T-helper 2 cell treated with Interferon-gamma antibody and Interleukin-4, amounts not matched to agents 100 ng/mL and 5 ng/mL, for 36 hours (primary cell): ENCODE measurements at regions not wholly inside any gene's neighbourhood (a gene's known extent, or its start where the extent isn't known, plus 50 kb on each side); places are given as distances from the start of the nearest gene placed in this dataset.
"Not testable (repeated sequence)": the region's sequence is repeated elsewhere in the genome, so short reads cannot be mapped to it uniquely, and the experiment has no call there.

Experiments
- intact Hi-C: fragments of 100-400 bp; cut with micrococcal nuclease; formaldehyde crosslinking; loops from one replicate; pipeline ENCODE4 v1.15.1; 2023

GRCh38 chr9:103068753-103069152 is 73.6 kb downstream of the CYLC2 start:
- intact Hi-C loops: no loop called here

DNA sequence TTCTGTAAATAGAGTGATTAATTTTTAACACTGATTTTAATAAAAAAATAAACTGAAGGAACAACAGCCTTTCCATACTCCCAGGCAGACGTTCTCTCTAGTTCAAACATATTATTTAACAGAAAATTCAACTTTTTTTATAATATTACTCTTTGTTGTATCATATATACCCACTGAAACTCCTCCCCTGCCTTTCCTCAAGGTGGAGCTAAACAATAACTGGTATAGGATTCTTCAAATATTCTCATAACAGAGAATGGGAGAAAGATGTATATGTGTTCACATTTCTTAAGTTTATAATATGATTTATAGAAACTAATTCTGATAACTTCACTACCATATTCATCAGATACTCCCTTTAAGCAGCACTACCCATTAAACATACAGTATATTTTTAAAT is 83.4 kb downstream of the CYLC2 start:
- intact Hi-C loops: no loop called here

- intact Hi-C loops: no loop called here
Measured at GRCh38 chr9:103082494-103082893, 87.4 kb downstream of the CYLC2 start.

DNA sequence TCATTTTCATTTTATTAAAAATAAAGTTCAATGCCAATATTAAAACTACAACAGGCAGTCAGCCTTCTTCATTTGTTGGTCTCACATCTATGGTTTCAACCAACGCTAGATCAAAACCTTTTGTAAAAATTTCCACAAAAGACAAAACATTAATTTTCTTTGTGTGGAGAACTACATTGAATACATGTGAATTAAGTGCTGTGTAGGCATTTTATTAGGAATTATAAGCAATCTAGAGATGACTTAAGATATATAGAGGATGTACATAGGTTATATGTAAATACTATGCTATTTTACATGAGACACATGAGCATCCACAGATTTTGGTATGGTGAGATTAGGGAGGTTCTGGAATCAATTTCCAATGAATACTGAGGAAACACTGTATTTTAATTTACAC is 94.2 kb downstream of the CYLC2 start:
- intact Hi-C loops: no loop called here

GRCh38 chr9:103104101-103104500 is 109.0 kb downstream of the CYLC2 start:
- intact Hi-C loops: no loop called here

DNA sequence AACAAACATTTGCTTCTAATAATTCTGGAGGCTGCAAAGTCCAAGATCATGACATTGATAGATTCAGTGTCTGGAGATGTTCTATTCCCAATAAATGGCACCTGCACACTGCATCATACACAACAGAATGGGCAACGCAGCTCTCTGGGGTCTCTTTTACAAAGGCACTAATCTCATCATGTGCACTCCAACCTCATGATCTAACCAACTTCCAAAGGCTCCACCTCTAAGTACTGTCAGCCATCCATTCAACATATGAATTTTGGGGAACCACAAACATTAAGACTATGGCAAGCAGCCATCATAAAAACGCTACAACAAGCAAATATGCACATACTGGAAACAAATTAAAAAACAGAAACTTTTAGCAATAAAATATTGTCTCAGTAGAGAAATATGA is 121.1 kb downstream of the CYLC2 start:
- intact Hi-C loops: no loop called here

GRCh38 chr9:103126494-103126893 is 131.4 kb downstream of the CYLC2 start:
- intact Hi-C loops: no loop called here

- intact Hi-C loops: no loop called here
Measured at GRCh38 chr9:103139891-103140290, 144.8 kb downstream of the CYLC2 start.

DNA sequence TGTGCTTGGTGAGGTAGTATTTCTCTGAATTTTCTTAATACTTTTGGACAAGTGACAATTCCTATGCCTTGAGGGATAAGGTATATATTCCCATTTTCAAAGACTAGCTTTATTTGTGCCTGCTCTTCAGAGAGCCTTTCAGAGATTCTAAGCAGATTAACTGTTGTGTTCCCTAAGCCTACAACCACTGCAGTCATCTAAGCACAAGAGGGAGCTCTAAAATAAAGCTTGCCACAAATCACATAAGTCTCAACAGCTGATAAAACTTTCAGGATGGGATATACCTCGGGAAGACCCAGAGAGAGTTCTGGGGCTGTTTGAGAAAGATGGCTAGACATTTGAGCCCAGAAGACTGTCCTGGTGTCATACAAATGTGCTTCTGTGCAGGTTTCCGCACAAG is 157.3 kb downstream of the CYLC2 start:
- intact Hi-C loops: no loop called here

DNA sequence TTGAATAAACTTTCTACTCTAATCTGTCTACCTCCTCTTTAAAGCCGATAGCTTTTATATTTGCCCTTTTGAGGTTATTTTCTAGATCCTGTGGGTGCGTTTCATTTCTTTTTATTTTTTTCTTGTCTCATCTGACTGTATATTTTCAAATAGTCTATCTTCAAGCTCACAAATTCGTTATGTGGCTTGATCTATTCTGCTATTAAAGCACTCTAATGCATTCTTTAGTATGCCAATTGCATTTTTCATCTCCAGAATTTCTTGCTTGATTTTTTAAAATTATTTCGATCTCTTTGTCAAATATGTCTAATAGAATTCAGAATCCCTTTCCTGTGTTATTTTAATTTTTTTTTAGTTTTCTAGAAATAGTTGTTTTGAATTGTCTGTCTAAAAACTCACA is 172.4 kb downstream of the CYLC2 start:
- intact Hi-C loops: no loop called here

DNA sequence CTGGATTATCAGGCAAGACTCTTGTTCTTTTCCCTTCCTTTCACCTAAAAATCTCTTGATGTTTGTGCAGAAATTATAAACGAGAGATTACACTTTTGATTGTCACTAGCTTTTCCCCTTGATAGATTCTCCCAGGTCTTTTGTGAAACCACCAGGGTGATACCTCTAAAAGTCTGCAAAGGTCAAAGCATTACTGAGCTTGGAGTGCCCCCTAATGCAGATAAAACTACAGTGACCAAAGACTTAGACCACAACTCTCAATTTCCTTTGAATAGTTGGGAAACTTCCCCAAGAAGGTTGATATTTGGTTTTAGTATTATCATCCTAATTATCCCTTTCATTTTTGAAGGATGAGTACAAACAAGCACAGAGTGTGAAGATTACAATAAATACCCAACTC is 173.1 kb downstream of the CYLC2 start:
- intact Hi-C loops: no loop called here

GRCh38 chr9:103169798-103170197 is 174.7 kb downstream of the CYLC2 start:
- intact Hi-C loops: no loop called here

DNA sequence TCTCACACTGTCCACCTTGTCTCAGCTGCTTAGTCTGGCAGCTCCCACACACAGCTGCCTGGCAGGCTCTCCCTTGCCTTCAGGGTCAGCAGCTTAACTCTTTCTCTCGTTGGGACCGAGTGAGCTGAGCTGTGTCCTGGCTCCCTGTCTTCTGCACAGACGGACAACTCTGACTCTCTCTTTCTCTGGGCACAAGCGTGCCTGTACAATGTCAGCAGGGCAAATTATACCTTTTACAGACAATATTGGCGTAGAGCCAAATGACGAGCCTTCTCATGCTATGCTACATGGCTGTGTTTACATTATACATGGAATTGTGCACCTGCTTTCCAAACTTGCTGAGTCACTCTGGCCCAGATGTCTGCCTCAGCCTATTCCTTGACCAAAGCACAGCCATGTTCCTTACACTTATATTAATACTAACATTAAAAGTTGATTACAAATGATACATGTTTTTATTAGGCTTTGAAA is 188.6 kb downstream of the CYLC2 start:
- intact Hi-C loops: no loop called here

GRCh38 chr9:103186959-103187358 is 191.8 kb downstream of the CYLC2 start:
- intact Hi-C loops: no loop called here

DNA sequence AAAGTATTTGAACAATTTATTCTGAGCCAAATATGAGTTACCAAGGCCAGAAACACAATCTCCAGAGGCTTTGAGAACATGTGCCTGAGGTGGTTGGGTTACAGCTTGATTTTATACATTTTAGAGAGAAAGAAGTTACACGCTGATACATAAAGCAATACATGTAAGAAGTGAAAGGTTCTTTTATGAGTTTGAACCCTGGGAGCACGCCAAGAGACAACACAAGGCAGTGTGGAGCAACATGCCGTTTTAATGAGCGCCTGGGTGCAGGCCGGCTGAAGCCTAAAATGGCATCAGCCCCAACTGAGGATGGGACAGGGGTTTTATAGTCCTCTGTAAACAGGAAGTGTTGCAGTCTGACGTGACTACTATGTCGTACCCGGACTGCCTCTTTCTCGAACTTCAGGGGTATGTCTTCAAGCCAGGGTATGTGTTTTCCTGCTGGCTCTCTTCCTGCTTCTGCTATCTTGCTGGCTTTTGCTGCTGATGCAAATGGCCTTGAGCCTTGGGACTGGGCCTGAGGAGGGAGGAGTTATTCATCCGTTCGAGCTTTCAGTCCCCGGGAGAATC is 193.7 kb downstream of the CYLC2 start:
- intact Hi-C loops: no loop called here

DNA sequence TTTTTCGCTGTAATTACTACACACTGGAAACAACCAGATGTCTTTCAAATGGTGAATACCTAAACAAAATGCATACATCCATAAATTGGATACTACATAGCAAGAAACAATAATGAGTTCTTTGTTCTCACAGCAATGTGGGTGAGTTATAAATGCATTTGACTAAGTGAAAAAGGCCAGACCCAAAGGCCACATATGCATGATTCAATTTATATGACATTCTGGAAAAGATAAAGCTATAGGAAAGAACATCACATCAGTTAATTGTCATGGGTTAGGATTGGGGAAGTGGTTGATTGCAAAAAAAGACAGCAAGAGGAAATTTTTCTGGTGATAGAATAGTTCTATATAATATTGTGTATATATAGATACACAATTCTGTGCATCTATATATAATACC is 198.9 kb downstream of the CYLC2 start:
- intact Hi-C loops: no loop called here

- intact Hi-C loops: no loop called here
Measured at GRCh38 chr9:103203172-103203571, 208.0 kb downstream of the CYLC2 start.

GRCh38 chr9:103205881-103206585 is 210.9 kb downstream of the CYLC2 start:
- intact Hi-C loops: not testable (repeated sequence)

DNA sequence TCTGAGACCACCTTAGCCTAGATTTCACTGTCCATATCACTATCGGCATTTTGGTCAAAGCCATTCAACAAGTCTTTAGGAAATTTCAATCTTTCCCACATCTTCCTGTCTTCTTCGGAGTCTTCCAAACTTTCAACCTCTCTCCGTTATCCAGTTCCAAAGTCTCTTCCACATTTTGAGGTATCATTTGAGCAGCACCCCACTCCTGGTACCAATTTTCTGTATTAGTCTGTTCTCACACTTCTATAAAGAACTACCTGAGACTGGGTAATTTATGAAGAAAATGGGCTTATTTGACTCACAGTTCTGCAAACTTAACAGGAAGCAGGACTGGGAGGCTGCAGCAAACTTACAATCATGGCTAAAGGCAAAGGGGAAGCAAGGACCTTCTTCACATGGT is 215.5 kb downstream of the CYLC2 start:
- intact Hi-C loops: no loop called here

DNA sequence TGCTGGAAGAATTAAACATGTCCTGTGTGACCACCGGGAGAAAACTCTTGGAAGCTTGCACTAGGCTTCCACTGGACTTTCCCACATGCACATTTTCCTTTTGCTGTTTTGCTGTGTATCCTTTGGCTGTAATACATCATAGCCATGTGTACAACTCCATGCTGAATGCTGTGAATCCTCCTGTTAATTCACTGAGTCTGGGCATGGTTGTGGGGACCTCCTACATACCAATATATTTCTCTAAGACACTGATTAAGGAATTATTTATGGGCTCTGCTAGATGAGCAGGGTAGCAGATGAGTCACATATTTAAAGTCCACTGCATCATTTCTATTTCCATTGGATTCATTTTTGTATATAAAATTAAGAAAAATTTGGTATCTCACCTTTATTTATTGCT is 220.1 kb downstream of the CYLC2 start:
- intact Hi-C loops: no loop called here

DNA sequence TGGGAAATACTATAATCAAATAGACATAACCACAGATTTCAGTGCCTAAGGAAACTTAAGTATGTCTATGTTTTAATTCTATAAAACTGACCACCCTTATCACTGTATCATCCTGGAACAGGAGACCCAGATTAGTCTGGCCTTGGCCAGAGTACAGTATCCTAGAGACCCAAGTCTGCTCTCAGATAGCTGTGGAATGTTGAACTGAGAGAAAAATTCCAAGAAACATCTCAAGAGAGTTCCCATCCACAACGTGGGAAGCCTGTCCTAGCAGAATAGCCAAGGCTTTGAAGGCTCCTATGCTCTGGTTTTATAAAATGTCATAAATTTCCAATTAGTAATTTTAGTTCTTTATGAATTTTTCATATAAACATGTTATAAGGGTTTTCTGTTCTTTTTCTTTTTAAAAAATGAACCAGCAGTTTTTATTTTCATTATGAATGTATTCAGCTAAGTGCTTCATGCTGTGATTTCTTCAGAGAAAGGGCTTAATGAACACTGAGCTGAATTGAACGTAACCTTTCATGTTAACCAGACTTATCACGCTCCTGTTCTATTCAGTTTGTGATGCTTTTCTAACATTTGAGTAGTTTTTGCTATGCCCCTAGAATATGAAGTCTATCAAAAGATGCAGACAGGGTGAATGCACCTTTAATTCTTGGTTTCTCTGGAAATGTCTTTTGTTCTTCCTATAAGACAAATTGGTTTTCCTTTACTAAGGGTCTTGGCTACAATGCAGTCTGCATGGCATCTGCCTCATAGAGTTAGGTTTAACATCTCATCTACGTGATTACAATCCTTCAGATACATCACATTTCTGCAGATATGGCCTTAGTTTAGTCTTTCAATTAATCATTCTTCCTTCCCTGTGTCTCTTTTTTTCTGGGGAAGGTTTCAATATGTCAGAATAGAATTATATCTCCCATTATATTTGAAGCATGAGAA is 230.8 kb downstream of the CYLC2 start:
- intact Hi-C loops: no loop called here

DNA sequence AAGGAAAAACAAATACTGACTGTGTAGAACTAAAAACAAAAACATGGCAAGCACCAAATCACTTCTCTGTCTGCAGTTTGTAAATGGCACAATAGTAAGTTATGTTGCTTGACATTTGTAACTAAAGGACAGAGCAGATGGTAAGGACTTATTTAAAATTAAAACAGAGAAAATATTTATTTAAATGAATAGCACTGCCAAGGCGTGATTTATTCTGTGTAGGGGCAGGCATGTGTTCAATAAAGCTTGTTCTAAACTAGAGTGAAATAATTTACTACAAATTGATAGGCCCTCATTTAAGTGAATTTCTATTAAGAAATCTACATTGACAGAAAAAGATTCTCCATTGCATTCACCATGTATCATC is 231.5 kb downstream of the CYLC2 start:
- intact Hi-C loops: no loop called here
